ENCODE measurements at regions not wholly inside any gene's neighbourhood (a gene's known extent, or its start where the extent isn't known, plus 50 kb on each side); places are given as distances from the start of the nearest gene placed in this dataset.

GRCh38 chr5:165108809-165109208 is 1603.4 kb downstream of the MAT2B start:
- TF ChIP-seq CTCF (IDR thresholded peaks at IDR 0.05; ENCODE audit: low read depth, low read length, missing control alignments), result no peak
- H3K4me3 ChIP-seq (ENCODE audit: low read depth, low read length), result no peak overlapping the region
- no peak for DNase-seq (ENCODE audit: low read depth)
- in situ Hi-C loops (cut with HindIII; ENCODE audit: low sequenced_read_pairs), result no loop called here

- no peak for TF ChIP-seq CTCF (IDR thresholded peaks at IDR 0.05; ENCODE audit: low read depth, low read length, missing control alignments)
- H3K4me3 ChIP-seq (ENCODE audit: low read depth, low read length), result no peak overlapping the region
- in situ Hi-C loops (cut with HindIII; ENCODE audit: low sequenced_read_pairs), result no loop called here
- no peak for DNase-seq (ENCODE audit: low read depth)
These were observed 1613.8 kb downstream of the MAT2B start for GRCh38 chr5:165119175-165119574.

GRCh38 chr5:165126598-165126997 is 1621.2 kb downstream of the MAT2B start:
- no peak for DNase-seq (ENCODE audit: low read depth)
- TF ChIP-seq CTCF (IDR thresholded peaks at IDR 0.05; ENCODE audit: low read depth, low read length, missing control alignments), result no peak
- in situ Hi-C loops (cut with HindIII; ENCODE audit: low sequenced_read_pairs), result no loop called here
- H3K4me3 ChIP-seq (ENCODE audit: low read depth, low read length), result no peak overlapping the region

- DNase-seq (ENCODE audit: low read depth), result no peak
- in situ Hi-C loops (cut with HindIII; ENCODE audit: low sequenced_read_pairs), result no loop called here
- no peak for TF ChIP-seq CTCF (IDR thresholded peaks at IDR 0.05; ENCODE audit: low read depth, low read length, missing control alignments)
- H3K4me3 ChIP-seq (ENCODE audit: low read depth, low read length), result no peak overlapping the region
These were observed 1622.5 kb downstream of the MAT2B start for GRCh38 chr5:165127941-165128340.

- no peak for TF ChIP-seq CTCF (IDR thresholded peaks at IDR 0.05; ENCODE audit: low read depth, low read length, missing control alignments)
- in situ Hi-C loops (cut with HindIII; ENCODE audit: low sequenced_read_pairs), result no loop called here
- H3K4me3 ChIP-seq (ENCODE audit: low read depth, low read length), result no peak overlapping the region
- DNase-seq (ENCODE audit: low read depth), result peak; percentile 37
These were observed 1625.2 kb downstream of the MAT2B start for GRCh38 chr5:165130656-165131055.

GRCh38 chr5:165134155-165134554 is 1628.7 kb downstream of the MAT2B start:
- H3K4me3 ChIP-seq (ENCODE audit: low read depth, low read length), result no peak overlapping the region
- TF ChIP-seq CTCF (IDR thresholded peaks at IDR 0.05; ENCODE audit: low read depth, low read length, missing control alignments), result no peak
- no peak for DNase-seq (ENCODE audit: low read depth)
- in situ Hi-C loops (cut with HindIII; ENCODE audit: low sequenced_read_pairs), result no loop called here

GRCh38 chr5:165135565-165135964 is 1630.1 kb downstream of the MAT2B start:
- in situ Hi-C loops (cut with HindIII; ENCODE audit: low sequenced_read_pairs), result no loop called here
- no peak for TF ChIP-seq CTCF (IDR thresholded peaks at IDR 0.05; ENCODE audit: low read depth, low read length, missing control alignments)
- H3K4me3 ChIP-seq (ENCODE audit: low read depth, low read length), result no peak overlapping the region
- DNase-seq (ENCODE audit: low read depth), result no peak

All from astrocyte of the cerebellum (primary cell).